ENCODE measurements at regions not wholly inside any gene's neighbourhood (a gene's known extent, or its start where the extent isn't known, plus 50 kb on each side); places are given as distances from the start of the nearest gene placed in this dataset.

- TF ChIP-seq CREB1 (IDR thresholded peaks at IDR 0.05; ENCODE audit: low read depth): no peak
- TF ChIP-seq, protein P1, sequence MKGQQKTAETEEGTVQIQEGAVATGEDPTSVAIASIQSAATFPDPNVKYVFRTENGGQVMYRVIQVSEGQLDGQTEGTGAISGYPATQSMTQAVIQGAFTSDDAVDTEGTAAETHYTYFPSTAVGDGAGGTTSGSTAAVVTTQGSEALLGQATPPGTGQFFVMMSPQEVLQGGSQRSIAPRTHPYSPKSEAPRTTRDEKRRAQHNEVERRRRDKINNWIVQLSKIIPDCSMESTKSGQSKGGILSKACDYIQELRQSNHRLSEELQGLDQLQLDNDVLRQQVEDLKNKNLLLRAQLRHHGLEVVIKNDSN (IDR thresholded peaks at IDR 0.05): no peak
- TF ChIP-seq, protein P2, sequence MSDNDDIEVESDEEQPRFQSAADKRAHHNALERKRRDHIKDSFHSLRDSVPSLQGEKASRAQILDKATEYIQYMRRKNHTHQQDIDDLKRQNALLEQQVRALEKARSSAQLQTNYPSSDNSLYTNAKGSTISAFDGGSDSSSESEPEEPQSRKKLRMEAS (IDR thresholded peaks at IDR 0.05): no peak
- TF ChIP-seq TEAD4 (IDR thresholded peaks at IDR 0.05): no peak
These were observed 188.6 kb upstream of the RREB1 start for GRCh38 chr6:6919173-6919572.

Data from Ishikawa (cell line).